Liver (tissue), 8 donors: ENCODE measurements at regions not wholly inside any gene's neighbourhood (a gene's known extent, or its start where the extent isn't known, plus 50 kb on each side); places are given as distances from the start of the nearest gene placed in this dataset.

Source experiments
- DNase-seq: peaks from one replicate; pipeline ENCODE4 v3.0.0-alpha.2; 2017; ENCODE audit warnings: low spot score
- H3K27ac ChIP-seq, 2 donors: one replicate each; pipeline ENCODE4 v1.7.0; 2013; ENCODE audit warnings: inconsistent platforms in 2 of 2, low read length in 2 of 2, control low read depth in 1 of 2, low read depth in 1 of 2, mild to moderate bottlenecking in 1 of 2
- H3K27me3 ChIP-seq, 4 donors: one replicate each; pipeline versions ENCODE4 v1.6.1 to v1.7.0; 2013; ENCODE audit warnings: low read length in 3 of 4, inconsistent platforms in 1 of 4, mild to moderate bottlenecking in 1 of 4, moderate library complexity in 1 of 4; ENCODE audit not compliant: control insufficient read depth in 4 of 4, insufficient read depth in 4 of 4
- H3K36me3 ChIP-seq, 4 donors: one replicate each; pipeline versions ENCODE4 v1.6.1 to v1.7.0; 2013; ENCODE audit warnings: low read length in 3 of 4, mild to moderate bottlenecking in 3 of 4, low read depth in 1 of 4, moderate library complexity in 1 of 4; ENCODE audit not compliant: control insufficient read depth in 4 of 4, insufficient read depth in 3 of 4
- H3K4me1 ChIP-seq, 4 donors: one replicate each; pipeline versions ENCODE4 v1.6.1 to v1.7.0; 2013; ENCODE audit warnings: low read length in 3 of 4, mild to moderate bottlenecking in 3 of 4, moderate library complexity in 1 of 4; ENCODE audit not compliant: control insufficient read depth in 4 of 4, insufficient read depth in 4 of 4
- H3K4me3 ChIP-seq, 3 donors: one replicate each; pipeline versions ENCODE4 v1.6.1 to v1.7.0; 2013; ENCODE audit warnings: low read length in 3 of 3, control low read depth in 1 of 3, low read depth in 1 of 3, mild to moderate bottlenecking in 1 of 3
- H3K9ac ChIP-seq, 2 donors: one replicate each; pipeline ENCODE4 v1.7.0; 2013; ENCODE audit warnings: low read length in 2 of 2, mild to moderate bottlenecking in 2 of 2, moderate library complexity in 2 of 2, control low read depth in 1 of 2, low read depth in 1 of 2
- H3K9me3 ChIP-seq, 4 donors: one replicate each; pipeline versions ENCODE4 v1.6.1 to v1.7.0; 2013; ENCODE audit warnings: low read length in 3 of 4; ENCODE audit not compliant: control insufficient read depth in 4 of 4
- ATF3 ChIP-seq: IDR thresholded peaks from 2 replicates; pipeline ENCODE4 v1.6.1; 2016; ENCODE audit warnings: antibody characterized with exemption
- CTCF ChIP-seq: fragments of 150-350 bp; IDR thresholded peaks from 2 replicates; pipeline ENCODE4 v1.5.1; 2017; ENCODE audit warnings: improper control_type of control experiment, low read depth, low read length; ENCODE audit not compliant: missing input control
- EGR1 ChIP-seq, 2 donors: IDR thresholded peaks; 2 replicates each; pipeline ENCODE4 v1.6.1; 2016 to 2018; ENCODE audit warnings: antibody characterized with exemption in 2 of 2, low read depth in 2 of 2
- FOXA1 ChIP-seq: IDR thresholded peaks from 2 replicates; pipeline ENCODE4 v1.6.1; 2016; ENCODE audit warnings: antibody characterized with exemption
- FOXA2 ChIP-seq: IDR thresholded peaks from 2 replicates; pipeline ENCODE4 v1.6.1; 2016; ENCODE audit warnings: antibody characterized with exemption
- GABPA ChIP-seq, 2 donors: IDR thresholded peaks in 1 of 2; conservative IDR thresholded peaks in 1 of 2; 2 replicates each; pipeline ENCODE4 v1.6.1; 2016; ENCODE audit warnings: antibody characterized with exemption in 2 of 2, mild to moderate bottlenecking in 1 of 2, moderate library complexity in 1 of 2
- HNF4A ChIP-seq, 2 donors: conservative IDR thresholded peaks; 2 replicates each; pipeline ENCODE4 v1.6.1; 2016; ENCODE audit warnings: antibody characterized with exemption in 2 of 2, mild to moderate bottlenecking in 2 of 2
- HNF4G ChIP-seq: IDR thresholded peaks from 2 replicates; pipeline ENCODE4 v1.6.1; 2016; ENCODE audit warnings: antibody characterized with exemption
- JUND ChIP-seq, 2 donors: IDR thresholded peaks; 2 replicates each; pipeline ENCODE4 v1.6.1; 2016; ENCODE audit warnings: antibody characterized with exemption in 2 of 2
- MAX ChIP-seq: IDR thresholded peaks from 2 replicates; pipeline ENCODE4 v1.6.1; 2016; ENCODE audit warnings: antibody characterized with exemption
- NR2F2 ChIP-seq: IDR thresholded peaks from 2 replicates; pipeline ENCODE4 v1.6.1; 2016; ENCODE audit warnings: antibody characterized with exemption
- RAD21 ChIP-seq, 2 donors: IDR thresholded peaks; 2 replicates each; pipeline ENCODE4 v1.6.1; 2016; ENCODE audit warnings: antibody characterized with exemption in 2 of 2, mild to moderate bottlenecking in 2 of 2
- REST ChIP-seq: IDR thresholded peaks from 2 replicates; pipeline ENCODE4 v1.6.1; 2016; ENCODE audit warnings: antibody characterized with exemption, mild to moderate bottlenecking
- RXRA ChIP-seq, 2 donors: IDR thresholded peaks; 2 replicates each; pipeline ENCODE4 v1.6.1; 2017 to 2018; ENCODE audit warnings: antibody characterized with exemption in 2 of 2, mild to moderate bottlenecking in 1 of 2
- SP1 ChIP-seq: IDR thresholded peaks from 2 replicates; pipeline ENCODE4 v1.6.1; 2018; ENCODE audit warnings: antibody characterized with exemption, mild to moderate bottlenecking
- TAF1 ChIP-seq: conservative IDR thresholded peaks from 2 replicates; pipeline ENCODE4 v1.6.1; 2016; ENCODE audit warnings: antibody characterized with exemption, mild to moderate bottlenecking
- YY1 ChIP-seq: IDR thresholded peaks from 2 replicates; pipeline ENCODE4 v1.6.1; 2016; ENCODE audit warnings: antibody characterized with exemption, mild to moderate bottlenecking
- ZBTB33 ChIP-seq: IDR thresholded peaks from 2 replicates; pipeline ENCODE4 v1.6.1; 2016; ENCODE audit warnings: antibody characterized with exemption
- WGBS: extraction: QIAGEN DNeasy Blood & Tissue Kit; methylation state at CpG from one replicate; pipeline ENCODE4 v1.1.7; 2013; 5-methylcytosine and 5-hydroxymethylcytosine counted together
- donor health status: healthy.
- donor health status: healthy.
- donor health status: healthy.
- donor health status: healthy.
- donor health status: healthy.

GRCh38 chr16:6856578-6856977 is 476.1 kb upstream of the RBFOX1 start:
- H3K4me1 ChIP-seq, result no peaks in the 10 kb centered on the region
- no peak overlapping the region for H3K4me3 ChIP-seq
- TF ChIP-seq REST, result no peak
- TF ChIP-seq EGR1 (IDR thresholded peaks at IDR 0.05; ENCODE audit: low read depth in 2 of 2), result no peak
- no peak for TF ChIP-seq YY1
- no peak for TF ChIP-seq RXRA (IDR thresholded peaks at IDR 0.05)
- TF ChIP-seq FOXA2, result no peak
- no peak for TF ChIP-seq JUND (IDR thresholded peaks at IDR 0.05)
- TF ChIP-seq ZBTB33, result no peak
- no peak for TF ChIP-seq MAX
- no peak for TF ChIP-seq ATF3
- no peak for TF ChIP-seq TAF1
- no peak for TF ChIP-seq HNF4G
- no peak for TF ChIP-seq RAD21 (IDR thresholded peaks at IDR 0.05)
- no peak for TF ChIP-seq SP1
- TF ChIP-seq HNF4A (conservative IDR thresholded peaks at IDR 0.05), result no peak
- TF ChIP-seq FOXA1, result no peak
- no peak for TF ChIP-seq GABPA (IDR thresholded peaks at IDR 0.05 in 1 of 2, conservative IDR thresholded peaks at IDR 0.05 in 1 of 2)
- TF ChIP-seq CTCF, result no peak
- no peaks in the 10 kb centered on the region for H3K27me3 ChIP-seq
- WGBS, result 68% methylated on average over 5 of the region's 5 CpGs
- H3K27ac ChIP-seq, result no peak overlapping the region
- DNase-seq, result no peak
- no peak overlapping the region for H3K9ac ChIP-seq
- H3K36me3 ChIP-seq, result no peaks in the 10 kb centered on the region
- H3K9me3 ChIP-seq, result no peaks in the 10 kb centered on the region

- Histone ChIP-seq H3K9me3 (no peaks in the 10 kb centered on the region), H3K27ac (no peak overlapping the region), H3K9ac (no peak overlapping the region), H3K4me1 (no peaks in the 10 kb centered on the region), H3K36me3 (no peaks in the 10 kb centered on the region), H3K27me3 (no peaks in the 10 kb centered on the region), H3K4me3 (no peak overlapping the region)
- WGBS, result 64% methylated on average over 6 of the region's 6 CpGs
- DNase-seq, result no peak
- no peak for TF ChIP-seq TAF1
- TF ChIP-seq HNF4A (conservative IDR thresholded peaks at IDR 0.05), result no peak
- TF ChIP-seq JUND (IDR thresholded peaks at IDR 0.05), result no peak
- no peak for TF ChIP-seq NR2F2
- TF ChIP-seq YY1, result no peak
- TF ChIP-seq HNF4G, result no peak
- no peak for TF ChIP-seq ATF3
- no peak for TF ChIP-seq EGR1 (IDR thresholded peaks at IDR 0.05; ENCODE audit: low read depth in 2 of 2)
- no peak for TF ChIP-seq ZBTB33
- no peak for TF ChIP-seq RXRA (IDR thresholded peaks at IDR 0.05)
- no peak for TF ChIP-seq FOXA2
- no peak for TF ChIP-seq SP1
- no peak for TF ChIP-seq MAX
- TF ChIP-seq GABPA (IDR thresholded peaks at IDR 0.05 in 1 of 2, conservative IDR thresholded peaks at IDR 0.05 in 1 of 2), result no peak
- TF ChIP-seq CTCF, result no peak
Observed at GRCh38 chr16:6853565-6853964, 479.1 kb upstream of the RBFOX1 start.
